AG09309 (cell line): ENCODE measurements at regions not wholly inside any gene's neighbourhood (a gene's known extent, or its start where the extent isn't known, plus 50 kb on each side); places are given as distances from the start of the nearest gene placed in this dataset.

Experiments used
- DNase-seq: peaks from one replicate; pipeline ENCODE4 v3.0.0-alpha.2; 2010; ENCODE audit warnings: low read depth
- H3K4me3 ChIP-seq: 2 replicates; pipeline ENCODE4 v1.5.1; 2011; ENCODE audit warnings: mild to moderate bottlenecking, low read depth, low read length, moderate library complexity; ENCODE audit not compliant: control insufficient read depth
- TF ChIP-seq, protein P1 (sequence below): IDR thresholded peaks from 2 replicates; pipeline ENCODE4 v1.5.1; 2011; ENCODE audit warnings: mild to moderate bottlenecking, low read depth, low read length, inconsistent platforms; ENCODE audit not compliant: insufficient read depth, control insufficient read depth; ENCODE audit errors: missing control alignments

DNA sequence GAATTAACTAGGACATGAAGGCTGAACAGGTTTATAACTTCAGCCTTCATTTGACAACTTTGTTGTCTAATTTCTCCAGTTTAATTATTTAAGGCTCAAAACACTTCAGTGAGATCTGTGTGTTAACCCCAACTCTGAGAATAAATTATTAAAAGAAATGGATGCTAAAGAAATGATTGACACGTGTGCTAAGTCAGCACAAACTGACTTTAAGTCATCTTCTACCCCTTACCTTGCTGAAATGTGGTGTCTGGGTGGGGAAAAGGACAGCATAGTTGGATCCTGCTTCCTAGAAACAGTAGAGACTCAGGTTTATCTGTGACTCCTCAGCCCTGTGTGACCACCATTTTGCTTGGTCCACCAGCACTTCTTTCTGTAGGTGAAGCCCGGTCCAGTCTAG lies 324.8 kb upstream of the NPSR1 start:
- no peak overlapping the region for H3K4me3 ChIP-seq
- DNase-seq, result no peak
- TF ChIP-seq, protein P1, sequence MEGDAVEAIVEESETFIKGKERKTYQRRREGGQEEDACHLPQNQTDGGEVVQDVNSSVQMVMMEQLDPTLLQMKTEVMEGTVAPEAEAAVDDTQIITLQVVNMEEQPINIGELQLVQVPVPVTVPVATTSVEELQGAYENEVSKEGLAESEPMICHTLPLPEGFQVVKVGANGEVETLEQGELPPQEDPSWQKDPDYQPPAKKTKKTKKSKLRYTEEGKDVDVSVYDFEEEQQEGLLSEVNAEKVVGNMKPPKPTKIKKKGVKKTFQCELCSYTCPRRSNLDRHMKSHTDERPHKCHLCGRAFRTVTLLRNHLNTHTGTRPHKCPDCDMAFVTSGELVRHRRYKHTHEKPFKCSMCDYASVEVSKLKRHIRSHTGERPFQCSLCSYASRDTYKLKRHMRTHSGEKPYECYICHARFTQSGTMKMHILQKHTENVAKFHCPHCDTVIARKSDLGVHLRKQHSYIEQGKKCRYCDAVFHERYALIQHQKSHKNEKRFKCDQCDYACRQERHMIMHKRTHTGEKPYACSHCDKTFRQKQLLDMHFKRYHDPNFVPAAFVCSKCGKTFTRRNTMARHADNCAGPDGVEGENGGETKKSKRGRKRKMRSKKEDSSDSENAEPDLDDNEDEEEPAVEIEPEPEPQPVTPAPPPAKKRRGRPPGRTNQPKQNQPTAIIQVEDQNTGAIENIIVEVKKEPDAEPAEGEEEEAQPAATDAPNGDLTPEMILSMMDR, result no peak

DNA sequence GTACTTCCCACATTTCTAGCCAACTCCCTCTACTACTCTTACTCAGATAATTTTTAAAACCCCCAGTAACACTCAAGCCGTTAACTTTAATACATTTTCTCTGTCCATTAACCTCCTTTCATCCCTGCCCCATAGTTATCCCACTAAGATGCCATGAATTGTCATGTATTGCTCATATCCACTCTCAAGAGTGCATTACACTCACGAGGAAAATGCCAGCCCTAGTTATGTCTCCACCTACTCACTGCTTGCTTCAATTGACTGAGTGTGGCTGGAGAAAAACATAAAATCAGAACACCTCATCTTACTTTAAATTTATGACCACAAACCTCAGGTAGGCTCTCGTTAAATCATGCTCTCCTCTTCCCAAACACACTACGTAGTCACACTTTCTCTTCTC lies 324.1 kb upstream of the NPSR1 start:
- no peak for DNase-seq
- TF ChIP-seq, protein P1, result no peak

DNA sequence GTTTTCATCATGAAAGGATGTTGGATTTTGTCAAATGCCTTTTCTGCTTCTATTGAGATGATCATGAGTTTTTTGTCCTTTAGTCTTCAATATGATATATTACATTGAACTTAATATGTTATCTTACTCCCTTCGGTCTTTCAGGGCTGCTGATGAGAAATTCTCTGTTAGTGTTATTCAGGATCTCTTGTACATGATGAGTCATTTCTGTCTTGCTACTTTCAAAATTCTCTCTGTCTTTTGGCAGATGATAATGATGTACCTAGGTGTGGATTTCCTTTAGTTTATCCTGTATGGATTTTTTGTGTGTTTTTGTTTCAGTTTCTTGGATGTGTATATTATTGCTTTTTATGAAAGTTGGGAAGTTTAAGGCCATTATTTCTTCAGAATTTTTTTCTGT lies 320.9 kb upstream of the NPSR1 start:
- DNase-seq, result no peak
- TF ChIP-seq, protein P1, result no peak
- no peak overlapping the region for H3K4me3 ChIP-seq

More for the DNA sequence above, 324.1 kb upstream of the NPSR1 start:
- no peak overlapping the region for H3K4me3 ChIP-seq

DNA sequence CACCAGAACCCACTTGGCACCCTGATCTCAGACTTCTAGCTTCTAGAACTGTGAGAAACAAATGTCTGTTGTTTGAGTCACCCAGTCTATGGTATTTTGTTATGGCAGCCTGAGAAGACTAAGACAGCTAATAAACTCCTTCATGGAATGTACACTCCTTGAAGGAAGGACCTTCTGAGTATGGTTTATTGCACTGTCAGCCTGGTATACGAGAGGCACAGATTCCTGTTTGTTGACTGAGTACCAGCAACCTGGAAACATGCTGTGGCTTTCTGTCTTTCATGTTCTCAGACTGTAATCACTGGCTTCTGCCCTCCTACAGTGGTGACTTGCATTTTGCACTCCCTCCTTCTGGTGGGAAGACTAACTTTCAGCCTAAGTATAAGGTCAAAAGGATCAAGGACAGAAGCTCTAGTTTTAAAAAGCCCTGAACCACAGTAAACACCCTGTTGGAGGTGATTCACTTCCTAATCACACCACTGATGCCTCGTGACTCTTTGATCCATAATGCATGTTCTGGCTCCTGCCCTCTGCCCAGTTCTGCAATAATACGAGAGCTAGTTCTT lies 319.0 kb upstream of the NPSR1 start:
- TF ChIP-seq, protein P1, result no peak
- no peak overlapping the region for H3K4me3 ChIP-seq
- no peak for DNase-seq

DNA sequence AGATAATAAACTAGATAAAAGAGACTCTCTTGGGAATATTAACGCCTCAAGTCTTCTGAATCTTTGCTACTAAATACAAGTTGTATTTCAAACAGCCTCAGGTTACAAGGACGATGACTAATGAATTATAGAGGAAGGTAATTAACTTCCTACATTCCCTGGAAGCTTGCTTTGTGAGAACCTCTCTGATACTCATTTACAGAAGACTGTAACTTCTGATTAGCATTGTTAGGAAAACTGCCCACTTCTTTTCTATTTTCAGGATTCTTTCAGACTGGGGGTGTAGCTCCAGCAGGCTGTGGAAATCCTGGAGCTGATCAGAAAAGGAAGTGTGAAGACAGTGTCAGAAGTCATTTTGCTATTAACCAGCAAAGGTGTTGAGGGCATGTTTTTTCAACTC lies 316.7 kb upstream of the NPSR1 start:
- DNase-seq, result no peak
- no peak overlapping the region for H3K4me3 ChIP-seq
- TF ChIP-seq, protein P1, result no peak

- H3K4me3 ChIP-seq, result no peak overlapping the region
- DNase-seq, result no peak
- TF ChIP-seq, protein P1, result no peak
Observed at GRCh38 chr7:34342387-34342786, 315.6 kb upstream of the NPSR1 start.

DNA sequence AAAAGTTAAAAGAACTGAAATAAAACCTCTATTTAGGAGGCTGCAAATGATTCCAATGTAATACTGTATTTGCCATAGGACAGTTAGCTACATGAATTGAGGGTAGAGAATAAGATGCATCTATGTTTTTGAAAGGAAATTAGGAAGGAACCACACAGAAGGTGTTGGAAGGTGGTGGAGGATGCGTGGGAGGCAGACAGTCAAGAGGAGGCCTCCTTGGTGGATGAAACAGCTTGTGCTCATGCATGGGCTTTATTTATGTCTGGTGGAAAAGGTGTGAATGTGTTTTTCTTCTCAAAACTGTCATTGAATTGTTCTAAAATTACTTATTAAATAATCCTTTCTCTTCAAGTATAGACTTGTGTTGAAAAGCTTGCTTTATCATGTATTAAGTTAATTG lies 314.4 kb upstream of the NPSR1 start:
- no peak for DNase-seq
- H3K4me3 ChIP-seq, result no peak overlapping the region
- TF ChIP-seq, protein P1, result no peak
